D721Med (cell line): ENCODE measurements at regions not wholly inside any gene's neighbourhood (a gene's known extent, or its start where the extent isn't known, plus 50 kb on each side); places are given as distances from the start of the nearest gene placed in this dataset.

ENCODE experiments used
- DNase-seq: peaks from one replicate; pipeline ENCODE4 v3.0.0; 2011; ENCODE audit warnings: low spot score; ENCODE audit not compliant: insufficient read length
- FAIRE-seq: peaks from 2 replicates; lab custom pipeline; 2011; peaks lifted over from hg19 to GRCh38; lab: Jason Lieb, UNC
- TF ChIP-seq, protein P1 (sequence below): IDR thresholded peaks from 2 replicates; pipeline ENCODE4 v1.5.1; 2012; ENCODE audit warnings: mild to moderate bottlenecking, control low read depth; ENCODE audit not compliant: insufficient read depth; ENCODE audit errors: missing control alignments

DNA sequence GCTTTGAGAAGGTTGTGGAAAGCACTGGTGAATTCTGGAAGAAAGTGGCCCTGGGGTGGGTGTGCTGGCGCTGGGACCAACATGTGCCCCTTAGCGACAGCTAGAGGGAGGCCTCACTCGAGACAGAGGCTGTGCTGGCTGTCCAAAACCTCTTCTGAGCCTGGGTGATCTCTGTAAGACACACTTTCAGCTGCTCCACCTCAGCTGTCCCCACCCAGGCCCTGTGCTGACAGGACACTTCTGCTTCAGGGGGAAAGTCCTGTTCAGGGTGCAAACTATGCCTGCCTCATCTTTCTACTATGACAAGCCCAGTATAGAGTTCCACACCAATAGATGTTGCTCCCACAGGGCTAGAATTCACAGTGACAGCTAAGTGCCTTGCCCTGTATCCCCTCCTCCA lies 426.4 kb downstream of the MED10 start:
- DNase-seq: no peak
- TF ChIP-seq, protein P1, sequence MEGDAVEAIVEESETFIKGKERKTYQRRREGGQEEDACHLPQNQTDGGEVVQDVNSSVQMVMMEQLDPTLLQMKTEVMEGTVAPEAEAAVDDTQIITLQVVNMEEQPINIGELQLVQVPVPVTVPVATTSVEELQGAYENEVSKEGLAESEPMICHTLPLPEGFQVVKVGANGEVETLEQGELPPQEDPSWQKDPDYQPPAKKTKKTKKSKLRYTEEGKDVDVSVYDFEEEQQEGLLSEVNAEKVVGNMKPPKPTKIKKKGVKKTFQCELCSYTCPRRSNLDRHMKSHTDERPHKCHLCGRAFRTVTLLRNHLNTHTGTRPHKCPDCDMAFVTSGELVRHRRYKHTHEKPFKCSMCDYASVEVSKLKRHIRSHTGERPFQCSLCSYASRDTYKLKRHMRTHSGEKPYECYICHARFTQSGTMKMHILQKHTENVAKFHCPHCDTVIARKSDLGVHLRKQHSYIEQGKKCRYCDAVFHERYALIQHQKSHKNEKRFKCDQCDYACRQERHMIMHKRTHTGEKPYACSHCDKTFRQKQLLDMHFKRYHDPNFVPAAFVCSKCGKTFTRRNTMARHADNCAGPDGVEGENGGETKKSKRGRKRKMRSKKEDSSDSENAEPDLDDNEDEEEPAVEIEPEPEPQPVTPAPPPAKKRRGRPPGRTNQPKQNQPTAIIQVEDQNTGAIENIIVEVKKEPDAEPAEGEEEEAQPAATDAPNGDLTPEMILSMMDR: no peak

DNA sequence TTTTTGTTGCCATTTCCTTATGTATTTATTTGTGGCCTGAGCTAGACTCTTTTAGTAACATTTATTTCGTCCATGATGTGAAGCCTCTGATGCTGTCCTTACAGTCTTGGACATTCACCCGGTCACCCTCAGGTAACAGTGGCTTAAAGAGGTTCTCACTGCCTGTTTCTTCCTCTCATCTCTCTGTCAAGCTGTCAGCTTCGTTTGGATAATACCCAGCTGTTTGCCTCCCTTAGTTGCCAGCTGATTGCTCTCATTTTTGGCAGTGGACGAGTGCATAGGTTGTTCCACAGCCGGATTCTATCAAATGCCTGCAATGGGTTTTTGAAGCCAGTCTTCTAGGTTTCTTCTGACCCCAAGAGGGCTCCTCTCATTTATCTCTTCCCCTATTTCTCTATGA lies 427.7 kb downstream of the MED10 start:
- FAIRE-seq (no peak), DNase-seq (no peak)
- TF ChIP-seq, protein P1: no peak

More for the DNA sequence above, 426.4 kb downstream of the MED10 start:
- no peak for FAIRE-seq

DNA sequence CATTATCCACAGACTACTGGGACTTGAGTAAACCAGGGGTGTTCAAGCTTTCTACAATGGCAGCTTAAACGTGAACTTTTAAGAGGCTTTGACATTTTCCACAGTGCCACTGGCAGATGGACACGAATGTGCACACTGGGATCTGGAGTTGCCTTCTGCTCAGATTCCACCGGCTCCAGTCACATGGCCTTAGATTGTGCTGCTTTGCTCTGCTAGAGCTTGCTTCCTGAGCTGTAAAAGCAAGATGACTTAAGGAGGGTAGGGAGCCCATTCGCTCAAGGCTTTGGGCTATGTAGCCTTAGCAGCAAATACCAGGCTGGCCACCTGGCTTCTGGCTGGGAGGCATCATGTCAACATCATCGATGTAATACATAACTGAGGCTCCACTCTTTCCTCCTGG lies 436.9 kb downstream of the MED10 start:
- TF ChIP-seq, protein P1: no peak
- FAIRE-seq: no peak
- DNase-seq: no peak

DNA sequence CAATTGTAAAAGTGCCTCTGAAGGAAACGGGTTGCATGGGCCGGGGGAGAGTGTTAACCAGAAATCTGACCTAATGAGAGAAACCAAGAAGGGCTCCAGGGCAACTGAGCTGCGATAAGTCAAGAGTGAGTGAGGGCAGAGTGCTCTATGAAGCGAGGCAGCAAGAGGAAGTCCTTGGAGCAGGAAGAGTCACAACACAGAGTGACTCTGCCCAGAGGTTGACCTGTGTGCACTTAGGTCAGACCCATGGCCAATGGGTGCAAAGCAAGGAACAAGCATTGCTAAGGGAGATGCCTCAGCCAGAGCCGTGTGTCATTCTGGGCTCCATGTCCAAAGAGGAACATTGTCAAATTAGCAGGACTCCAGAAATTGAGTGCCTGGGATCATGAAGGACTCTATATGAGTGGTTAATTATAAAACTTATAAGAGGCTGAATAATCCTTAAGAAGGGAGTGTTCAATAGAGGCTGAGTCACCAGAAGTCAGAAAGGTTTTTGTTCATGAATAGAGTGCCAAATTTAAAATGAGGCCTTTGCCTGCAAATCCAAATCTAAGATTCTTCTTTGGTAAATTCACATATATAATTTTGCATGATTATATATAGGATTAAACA lies 438.5 kb downstream of the MED10 start:
- TF ChIP-seq, protein P1: no peak
- FAIRE-seq: no peak
- DNase-seq: no peak

DNA sequence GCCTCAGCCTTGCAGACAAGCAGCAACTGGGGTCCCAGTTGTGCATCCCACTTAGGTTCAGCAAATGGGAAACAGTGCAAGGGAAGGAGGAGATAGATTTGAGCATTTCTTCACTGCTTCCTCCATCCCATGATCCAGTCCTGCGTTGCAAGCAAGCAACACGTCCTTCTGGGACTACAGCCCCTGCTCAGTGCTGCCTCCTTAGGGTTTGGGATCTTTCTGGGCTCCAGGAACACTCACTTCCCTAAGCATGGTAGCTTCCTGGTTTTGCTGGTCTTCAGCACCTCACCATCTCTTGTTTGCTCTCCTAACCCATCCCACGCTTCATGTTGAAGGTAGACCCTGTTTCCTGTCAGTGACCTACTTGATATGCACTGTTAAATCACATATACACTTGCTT lies 444.7 kb downstream of the MED10 start:
- TF ChIP-seq, protein P1: no peak
- FAIRE-seq (no peak), DNase-seq (no peak)

DNA sequence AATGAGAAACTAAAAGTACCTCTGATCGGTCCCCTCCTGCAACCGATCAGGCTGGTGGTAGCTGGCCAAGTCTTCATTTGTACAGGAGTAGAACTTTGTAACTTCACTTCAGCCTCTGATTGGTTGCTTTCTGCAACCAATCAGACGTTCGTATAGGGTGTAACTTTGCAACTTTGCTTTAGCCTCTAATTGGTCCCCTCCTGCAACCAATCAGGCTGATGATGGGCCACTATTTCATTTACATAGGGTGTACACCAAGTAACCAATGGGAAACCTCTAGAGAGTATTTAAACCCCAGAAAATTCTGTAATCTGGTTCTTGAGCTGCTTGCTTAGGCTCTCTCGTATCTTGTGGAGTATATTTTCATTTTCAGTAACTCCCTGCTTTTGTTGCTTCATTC lies 445.5 kb downstream of the MED10 start:
- FAIRE-seq: no peak
- no peak for DNase-seq
- TF ChIP-seq, protein P1: no peak

DNA sequence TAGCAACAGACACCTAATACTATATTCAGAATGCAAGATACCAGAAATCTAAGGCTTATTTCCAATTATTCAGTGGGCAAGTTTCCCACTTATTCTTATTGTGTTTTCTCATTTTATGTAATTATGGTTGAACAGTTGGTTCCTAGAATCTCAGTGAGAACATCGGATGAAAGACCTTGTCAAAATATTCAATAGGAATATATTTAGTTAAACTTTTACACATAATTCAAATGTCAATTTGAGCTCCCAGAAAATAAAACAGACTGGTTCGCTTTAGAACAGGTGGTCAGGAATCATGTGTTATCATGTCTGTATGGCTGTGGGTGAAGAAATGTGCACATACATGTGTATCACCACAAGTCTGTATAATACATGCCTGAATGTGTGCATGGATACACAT lies 447.8 kb downstream of the MED10 start:
- DNase-seq (no peak), FAIRE-seq (no peak)
- TF ChIP-seq, protein P1: no peak
